ENCODE measurements at regions not wholly inside any gene's neighbourhood (a gene's known extent, or its start where the extent isn't known, plus 50 kb on each side); places are given as distances from the start of the nearest gene placed in this dataset.
A peak's percentile ranks its signal among the peaks of the same experiment; 100 is the strongest.

DNA sequence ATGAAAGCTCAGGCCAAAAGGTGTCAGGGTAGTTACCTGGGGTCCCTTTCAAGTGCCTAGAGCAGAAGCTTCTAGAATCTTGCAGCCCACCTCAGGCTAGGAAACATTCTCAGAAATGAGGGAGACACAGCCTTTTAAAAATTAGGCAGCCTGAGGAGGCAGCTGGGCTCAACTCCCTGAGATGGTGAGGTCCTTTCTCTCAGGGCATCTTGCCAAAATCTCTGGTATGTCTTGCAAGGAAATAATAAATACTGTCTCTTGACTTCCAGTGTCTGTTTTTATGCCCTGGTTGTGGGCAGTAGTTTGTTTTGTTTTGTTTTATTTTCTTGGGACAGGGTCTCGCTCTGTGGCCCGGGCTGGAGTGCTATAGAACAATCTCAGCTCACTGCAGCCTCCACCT, 100.9 kb upstream of the APC start:
- Histone ChIP-seq H3K27me3 (ENCODE audit: control insufficient read depth, insufficient read depth, low read length) (no peaks in the 10 kb centered on the region), H3K4me3 (ENCODE audit: low read length) (no peak overlapping the region), H3K27ac (ENCODE audit: low read length) (no peak overlapping the region), H3K9me3 (ENCODE audit: control insufficient read depth, insufficient read depth, low read length) (no peaks in the 10 kb centered on the region), H3K36me3 (ENCODE audit: control insufficient read depth, insufficient read depth, low read length) (no peaks in the 10 kb centered on the region), H3K4me1 (ENCODE audit: control insufficient read depth, insufficient read depth, low read length) (peaks cover 1% of the 10 kb centered on the region; the same call in 1 of the 2 replicates)
- DNase-seq (ENCODE audit: low read depth, low spot score): no peak
- no CpG with 5 or more reads among the region's 2 CpGs for WGBS (ENCODE audit: insufficient coverage, insufficient read length)

DNA sequence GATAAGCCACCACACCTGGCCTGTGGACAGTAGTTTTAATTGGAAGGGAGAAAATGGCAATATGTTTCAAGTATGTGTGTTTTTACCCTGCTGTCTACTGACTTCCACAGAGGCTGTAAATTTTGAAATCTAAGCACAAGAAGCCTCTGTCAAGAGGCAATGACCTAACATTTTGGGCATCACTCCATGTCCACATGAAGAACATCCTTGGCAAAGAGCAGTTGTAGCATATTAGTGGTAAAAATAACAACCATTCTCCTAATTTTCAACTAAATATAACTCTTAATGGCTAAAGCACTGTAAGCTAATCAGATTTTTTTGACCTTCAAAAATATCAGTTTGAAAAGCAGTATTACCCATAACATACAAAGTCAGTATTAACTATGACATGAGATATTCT, 100.3 kb upstream of the APC start:
- Histone ChIP-seq H3K4me1 (ENCODE audit: control insufficient read depth, insufficient read depth, low read length) (peaks cover 1% of the 10 kb centered on the region; the same call in 1 of the 2 replicates), H3K27ac (ENCODE audit: low read length) (no peak overlapping the region), H3K27me3 (ENCODE audit: control insufficient read depth, insufficient read depth, low read length) (no peaks in the 10 kb centered on the region), H3K4me3 (ENCODE audit: low read length) (no peak overlapping the region), H3K9me3 (ENCODE audit: control insufficient read depth, insufficient read depth, low read length) (no peaks in the 10 kb centered on the region), H3K36me3 (ENCODE audit: control insufficient read depth, insufficient read depth, low read length) (no peaks in the 10 kb centered on the region)
- no peak for DNase-seq (ENCODE audit: low read depth, low spot score)

DNA sequence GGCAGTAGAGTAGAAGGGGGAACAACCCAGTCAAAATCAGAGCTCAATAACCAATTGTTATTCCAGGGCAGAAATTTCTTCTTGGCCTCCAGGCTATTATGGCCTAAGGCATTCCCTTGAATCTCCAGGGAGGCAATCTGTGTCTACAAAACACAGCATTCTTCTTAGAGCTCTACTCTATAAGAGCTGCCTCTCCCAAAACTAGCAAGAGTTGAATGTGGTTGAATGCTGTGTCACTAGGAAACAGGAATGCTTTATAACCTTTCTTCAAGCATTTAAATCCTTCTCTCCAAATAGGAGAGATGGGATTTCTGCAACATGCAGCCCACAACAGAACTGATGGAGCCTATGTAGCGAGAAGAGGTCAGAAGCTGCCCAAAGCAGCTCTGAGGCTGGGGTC, 97.1 kb upstream of the APC start:
- H3K4me1 ChIP-seq (ENCODE audit: control insufficient read depth, insufficient read depth, low read length): no peaks in the 10 kb centered on the region
- DNase-seq (ENCODE audit: low read depth, low spot score): no peak
- no peaks in the 10 kb centered on the region for H3K9me3 ChIP-seq (ENCODE audit: control insufficient read depth, insufficient read depth, low read length)
- H3K4me3 ChIP-seq (ENCODE audit: low read length): no peak overlapping the region
- no peaks in the 10 kb centered on the region for H3K36me3 ChIP-seq (ENCODE audit: control insufficient read depth, insufficient read depth, low read length)
- no peak overlapping the region for H3K27ac ChIP-seq (ENCODE audit: low read length)
- no CpG with 5 or more reads among the region's 1 CpG for WGBS (ENCODE audit: insufficient coverage, insufficient read length)
- no peaks in the 10 kb centered on the region for H3K27me3 ChIP-seq (ENCODE audit: control insufficient read depth, insufficient read depth, low read length)

DNA sequence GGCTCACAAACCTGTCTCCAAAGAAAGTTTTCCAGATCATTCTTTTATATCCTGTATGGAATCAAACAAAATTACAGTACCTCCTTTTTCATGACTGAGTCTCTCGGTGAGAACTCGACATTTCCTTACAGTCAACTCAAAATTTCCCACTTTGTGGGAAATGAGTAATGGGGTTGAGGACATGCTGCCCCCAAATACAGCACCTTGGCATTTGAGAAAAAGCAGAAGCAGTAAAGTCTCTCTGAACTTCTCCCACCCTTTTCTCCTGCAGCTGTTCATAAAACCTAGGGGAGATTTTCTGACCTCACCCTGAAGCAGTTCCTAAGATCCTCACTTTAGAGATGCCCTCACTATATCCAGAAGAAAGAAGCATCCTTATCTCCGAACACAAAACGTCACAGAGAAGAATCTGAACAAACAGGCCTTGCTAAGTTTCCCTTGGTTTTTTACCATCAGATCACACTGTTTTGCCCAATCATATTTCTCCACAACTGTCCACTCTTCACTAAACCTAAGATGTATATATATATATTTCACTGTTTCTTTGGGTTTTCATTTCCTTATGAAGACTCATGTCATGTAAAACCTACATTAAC, 96.1 kb upstream of the APC start:
- H3K9me3 ChIP-seq (ENCODE audit: control insufficient read depth, insufficient read depth, low read length): no peaks in the 10 kb centered on the region
- no peaks in the 10 kb centered on the region for H3K27me3 ChIP-seq (ENCODE audit: control insufficient read depth, insufficient read depth, low read length)
- H3K36me3 ChIP-seq (ENCODE audit: control insufficient read depth, insufficient read depth, low read length): no peaks in the 10 kb centered on the region
- no CpG with 5 or more reads among the region's 4 CpGs for WGBS (ENCODE audit: insufficient coverage, insufficient read length)
- DNase-seq (ENCODE audit: low read depth, low spot score): no peak
- H3K4me1 ChIP-seq (ENCODE audit: control insufficient read depth, insufficient read depth, low read length): no peaks in the 10 kb centered on the region
- no peak overlapping the region for H3K4me3 ChIP-seq (ENCODE audit: low read length)
- no peak overlapping the region for H3K27ac ChIP-seq (ENCODE audit: low read length)

DNA sequence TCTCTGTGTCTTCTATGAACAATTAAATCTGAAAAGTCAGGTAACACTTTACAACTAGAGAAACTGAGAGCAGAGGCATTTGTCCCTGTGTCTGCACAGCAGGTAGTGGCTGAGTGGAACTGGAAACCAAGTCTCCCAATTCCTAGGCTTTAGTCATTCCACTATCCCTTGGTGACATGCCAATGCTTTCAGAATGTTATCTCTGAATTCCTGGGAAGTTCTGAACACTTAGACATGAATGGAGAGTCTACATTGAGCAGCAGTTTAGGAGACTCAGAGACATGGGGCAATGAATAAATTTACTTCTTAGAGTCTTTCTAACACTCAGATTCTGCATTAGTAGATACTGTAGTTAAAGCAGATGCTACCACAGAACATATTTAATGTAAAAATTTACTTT, 94.8 kb upstream of the APC start:
- Histone ChIP-seq H3K9me3 (ENCODE audit: control insufficient read depth, insufficient read depth, low read length) (no peaks in the 10 kb centered on the region), H3K27ac (ENCODE audit: low read length) (no peak overlapping the region), H3K27me3 (ENCODE audit: control insufficient read depth, insufficient read depth, low read length) (no peaks in the 10 kb centered on the region), H3K4me3 (ENCODE audit: low read length) (no peak overlapping the region), H3K36me3 (ENCODE audit: control insufficient read depth, insufficient read depth, low read length) (no peaks in the 10 kb centered on the region), H3K4me1 (ENCODE audit: control insufficient read depth, insufficient read depth, low read length) (no peaks in the 10 kb centered on the region)
- DNase-seq (ENCODE audit: low read depth, low spot score): no peak

DNA sequence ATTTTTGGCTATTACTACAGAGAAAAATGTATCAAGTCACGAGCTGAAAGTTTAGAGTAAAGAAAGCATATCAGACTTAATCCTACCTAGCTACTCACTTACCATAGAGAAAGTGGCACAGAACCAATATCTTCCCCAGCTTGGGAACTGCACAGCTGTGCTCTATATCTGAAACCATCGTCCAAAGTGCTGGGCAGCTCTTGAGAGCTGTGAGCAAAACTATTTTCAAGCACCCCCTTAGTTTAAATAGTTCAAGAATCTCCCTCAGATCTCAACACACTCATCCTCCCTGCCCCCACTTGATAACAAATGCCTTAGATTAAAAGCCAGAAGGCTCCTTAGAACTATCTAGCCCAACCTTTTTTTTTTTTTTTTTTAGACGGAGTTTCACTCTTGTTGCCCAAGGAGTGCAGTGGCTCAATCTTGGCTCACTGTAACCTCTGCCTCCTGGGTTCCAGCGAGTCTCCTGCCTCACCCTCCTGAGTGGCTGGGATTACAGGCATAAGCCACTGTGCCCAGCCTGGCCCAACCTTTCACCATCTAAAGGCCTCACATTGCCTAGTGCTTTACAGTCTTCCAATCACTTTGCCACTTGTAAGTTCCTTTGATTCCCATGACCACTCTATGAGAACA, 94.2 kb upstream of the APC start:
- DNase-seq (ENCODE audit: low read depth, low spot score): no peak
- no peak overlapping the region for H3K4me3 ChIP-seq (ENCODE audit: low read length)
- no peaks in the 10 kb centered on the region for H3K36me3 ChIP-seq (ENCODE audit: control insufficient read depth, insufficient read depth, low read length)
- H3K4me1 ChIP-seq (ENCODE audit: control insufficient read depth, insufficient read depth, low read length): no peaks in the 10 kb centered on the region
- no peaks in the 10 kb centered on the region for H3K9me3 ChIP-seq (ENCODE audit: control insufficient read depth, insufficient read depth, low read length)
- no CpG with 5 or more reads among the region's 4 CpGs for WGBS (ENCODE audit: insufficient coverage, insufficient read length)
- H3K27ac ChIP-seq (ENCODE audit: low read length): no peak overlapping the region
- no peaks in the 10 kb centered on the region for H3K27me3 ChIP-seq (ENCODE audit: control insufficient read depth, insufficient read depth, low read length)

DNA sequence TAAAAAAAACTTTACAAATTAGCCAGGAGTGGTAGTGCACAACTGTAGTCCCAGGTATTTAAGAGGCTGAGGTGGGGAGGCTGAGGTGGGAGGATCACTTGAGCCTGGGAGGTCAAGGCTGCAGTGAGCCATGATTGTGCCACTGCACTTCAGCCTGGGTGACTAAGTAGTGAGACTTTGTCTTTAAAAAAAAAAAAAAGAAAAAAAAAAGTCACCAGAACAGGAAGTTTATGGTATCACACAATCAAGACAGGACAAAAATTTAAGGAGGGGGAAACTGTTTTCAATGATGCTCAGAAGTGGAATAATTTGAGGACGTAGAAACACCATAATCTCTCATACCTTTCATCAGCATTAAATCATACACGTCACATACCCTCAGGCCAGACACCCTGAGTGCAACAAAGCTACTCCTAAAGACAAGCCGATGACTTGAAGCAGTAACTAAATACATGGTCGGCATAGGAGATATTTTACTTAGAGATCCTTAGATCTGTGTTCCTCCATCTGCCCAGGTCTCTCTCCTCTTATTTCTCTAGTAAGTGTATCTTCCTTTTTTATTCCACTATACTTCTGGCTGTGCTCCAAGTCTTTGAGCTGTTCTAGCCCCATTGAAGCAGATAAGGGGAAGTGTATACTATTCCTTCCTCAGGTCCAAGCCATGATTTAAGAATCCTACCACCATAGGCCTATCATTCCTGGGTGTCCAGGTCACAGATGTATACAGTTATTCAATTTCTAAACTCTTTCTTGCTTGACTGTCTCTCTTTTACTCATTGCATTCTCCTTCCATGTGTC, 91.3 kb upstream of the APC start:
- Histone ChIP-seq H3K27ac (ENCODE audit: low read length) (no peak overlapping the region), H3K9me3 (ENCODE audit: control insufficient read depth, insufficient read depth, low read length) (no peaks in the 10 kb centered on the region), H3K27me3 (ENCODE audit: control insufficient read depth, insufficient read depth, low read length) (no peaks in the 10 kb centered on the region), H3K4me1 (ENCODE audit: control insufficient read depth, insufficient read depth, low read length) (no peaks in the 10 kb centered on the region), H3K36me3 (ENCODE audit: control insufficient read depth, insufficient read depth, low read length) (no peaks in the 10 kb centered on the region), H3K4me3 (ENCODE audit: low read length) (no peak overlapping the region)
- no CpG with 5 or more reads among the region's 4 CpGs for WGBS (ENCODE audit: insufficient coverage, insufficient read length)
- DNase-seq (ENCODE audit: low read depth, low spot score): no peak

DNA sequence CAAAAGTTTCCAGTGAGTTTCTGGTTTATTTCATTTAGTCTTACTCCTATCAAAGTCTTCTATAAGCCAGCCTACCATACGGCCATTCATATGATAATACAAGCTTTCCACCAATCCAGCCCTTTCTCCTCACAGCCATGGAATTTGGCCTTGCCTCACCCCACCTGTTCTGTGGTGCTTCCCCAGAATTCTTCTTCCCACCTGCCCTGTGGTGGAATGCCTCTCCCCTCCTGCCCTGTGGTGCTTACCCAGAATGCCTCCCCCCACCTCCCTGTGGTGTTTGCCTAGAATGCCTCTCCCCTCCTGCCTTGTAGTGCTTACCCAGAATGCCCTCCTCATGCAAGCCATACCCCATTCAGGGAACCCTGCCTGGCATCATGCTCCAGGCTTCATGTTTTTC, 90.3 kb upstream of the APC start:
- H3K36me3 ChIP-seq (ENCODE audit: control insufficient read depth, insufficient read depth, low read length): no peaks in the 10 kb centered on the region
- no peaks in the 10 kb centered on the region for H3K27me3 ChIP-seq (ENCODE audit: control insufficient read depth, insufficient read depth, low read length)
- H3K4me1 ChIP-seq (ENCODE audit: control insufficient read depth, insufficient read depth, low read length): no peaks in the 10 kb centered on the region
- no peaks in the 10 kb centered on the region for H3K9me3 ChIP-seq (ENCODE audit: control insufficient read depth, insufficient read depth, low read length)
- H3K27ac ChIP-seq (ENCODE audit: low read length): no peak overlapping the region
- no peak overlapping the region for H3K4me3 ChIP-seq (ENCODE audit: low read length)
- peak; percentile 16 for DNase-seq (ENCODE audit: low read depth, low spot score)
- WGBS (ENCODE audit: insufficient coverage, insufficient read length): no CpG with 5 or more reads among the region's 1 CpG

DNA sequence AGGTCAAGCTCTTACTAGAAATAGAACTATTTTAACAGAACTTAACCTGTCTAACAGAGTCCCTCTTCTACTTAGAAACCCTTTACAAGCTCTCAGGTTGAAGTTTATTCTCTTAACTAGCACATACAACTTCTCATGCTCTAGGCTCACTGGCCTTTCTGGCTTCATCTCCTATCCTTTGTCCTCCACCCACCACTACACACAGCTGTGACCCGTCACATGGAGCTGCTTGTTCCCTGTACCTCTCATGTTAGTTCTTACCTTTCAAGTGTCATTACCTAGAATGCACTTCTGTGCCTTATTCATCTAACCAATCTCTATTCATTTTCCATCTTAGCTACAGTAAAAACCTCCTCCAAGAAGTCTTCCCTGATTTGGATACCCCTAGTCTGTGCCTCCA, 89.4 kb upstream of the APC start:
- WGBS (ENCODE audit: insufficient coverage, insufficient read length): no CpG with 5 or more reads among the region's 1 CpG
- no peak for DNase-seq (ENCODE audit: low read depth, low spot score)
- Histone ChIP-seq H3K27ac (ENCODE audit: low read length) (no peak overlapping the region), H3K4me1 (ENCODE audit: control insufficient read depth, insufficient read depth, low read length) (no peaks in the 10 kb centered on the region), H3K27me3 (ENCODE audit: control insufficient read depth, insufficient read depth, low read length) (no peaks in the 10 kb centered on the region), H3K9me3 (ENCODE audit: control insufficient read depth, insufficient read depth, low read length) (no peaks in the 10 kb centered on the region), H3K36me3 (ENCODE audit: control insufficient read depth, insufficient read depth, low read length) (no peaks in the 10 kb centered on the region), H3K4me3 (ENCODE audit: low read length) (no peak overlapping the region)

DNA sequence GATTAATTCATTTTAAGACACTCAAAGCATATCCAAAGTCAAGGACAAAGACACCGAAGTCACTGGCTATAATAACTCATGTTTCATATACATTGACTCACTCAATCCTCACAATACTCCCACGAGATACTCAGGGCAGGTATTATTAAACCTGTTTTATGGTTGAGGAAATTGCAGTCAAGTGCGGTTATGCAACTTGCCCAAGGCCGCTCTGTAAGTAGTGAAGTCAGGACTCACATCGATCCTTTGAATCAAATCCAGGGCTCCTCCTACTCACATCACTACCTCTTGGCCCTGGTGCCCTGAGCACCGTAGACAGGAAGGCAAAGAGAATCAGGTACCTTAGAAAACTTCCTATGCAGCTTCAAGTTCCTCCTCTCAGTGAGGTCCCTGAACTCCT, 87.8 kb upstream of the APC start:
- no peak for DNase-seq (ENCODE audit: low read depth, low spot score)
- Histone ChIP-seq H3K27ac (ENCODE audit: low read length) (no peak overlapping the region), H3K4me3 (ENCODE audit: low read length) (no peak overlapping the region), H3K36me3 (ENCODE audit: control insufficient read depth, insufficient read depth, low read length) (no peaks in the 10 kb centered on the region), H3K27me3 (ENCODE audit: control insufficient read depth, insufficient read depth, low read length) (no peaks in the 10 kb centered on the region), H3K9me3 (ENCODE audit: control insufficient read depth, insufficient read depth, low read length) (no peaks in the 10 kb centered on the region), H3K4me1 (ENCODE audit: control insufficient read depth, insufficient read depth, low read length) (no peaks in the 10 kb centered on the region)
- no CpG with 5 or more reads among the region's 6 CpGs for WGBS (ENCODE audit: insufficient coverage, insufficient read length)
